ENCODE measurements at regions not wholly inside any gene's neighbourhood (a gene's known extent, or its start where the extent isn't known, plus 50 kb on each side); places are given as distances from the start of the nearest gene placed in this dataset.

- no peak for TF ChIP-seq CTCF (IDR thresholded peaks at IDR 0.05; ENCODE audit: insufficient read depth, low read depth, low read length, missing control alignments)
- no peak for DNase-seq (ENCODE audit: low read depth)
- H3K4me3 ChIP-seq (ENCODE audit: low read depth, low read length): no peak overlapping the region
Observed at GRCh38 chr10:78923647-78924318, 145.0 kb upstream of the ZMIZ1 start.

GRCh38 chr10:78924319-78925003, 144.3 kb upstream of the ZMIZ1 start:
- no peak for DNase-seq (ENCODE audit: low read depth)
- no peak for TF ChIP-seq CTCF (IDR thresholded peaks at IDR 0.05; ENCODE audit: insufficient read depth, low read depth, low read length, missing control alignments)
- H3K4me3 ChIP-seq (ENCODE audit: low read depth, low read length): no peak overlapping the region

GRCh38 chr10:78925275-78925674, 143.5 kb upstream of the ZMIZ1 start:
- TF ChIP-seq CTCF (IDR thresholded peaks at IDR 0.05; ENCODE audit: insufficient read depth, low read depth, low read length, missing control alignments): no peak
- no peak overlapping the region for H3K4me3 ChIP-seq (ENCODE audit: low read depth, low read length)
- no peak for DNase-seq (ENCODE audit: low read depth)

- TF ChIP-seq CTCF (IDR thresholded peaks at IDR 0.05; ENCODE audit: insufficient read depth, low read depth, low read length, missing control alignments): no peak
Observed at GRCh38 chr10:78925800-78926319, 142.9 kb upstream of the ZMIZ1 start.

GRCh38 chr10:78927257-78927995, 141.3 kb upstream of the ZMIZ1 start:
- no peak for TF ChIP-seq CTCF (IDR thresholded peaks at IDR 0.05; ENCODE audit: insufficient read depth, low read depth, low read length, missing control alignments)
- no peak for DNase-seq (ENCODE audit: low read depth)

More at GRCh38 chr10:78925800-78926319, 142.9 kb upstream of the ZMIZ1 start:
- DNase-seq (ENCODE audit: low read depth): no peak
- H3K4me3 ChIP-seq (ENCODE audit: low read depth, low read length): no peak overlapping the region

GRCh38 chr10:78928330-78928729, 140.4 kb upstream of the ZMIZ1 start:
- DNase-seq (ENCODE audit: low read depth): no peak

More at GRCh38 chr10:78927257-78927995, 141.3 kb upstream of the ZMIZ1 start:
- H3K4me3 ChIP-seq (ENCODE audit: low read depth, low read length): no peak overlapping the region

More at GRCh38 chr10:78928330-78928729, 140.4 kb upstream of the ZMIZ1 start:
- H3K4me3 ChIP-seq (ENCODE audit: low read depth, low read length): no peak overlapping the region
- TF ChIP-seq CTCF (IDR thresholded peaks at IDR 0.05; ENCODE audit: insufficient read depth, low read depth, low read length, missing control alignments): no peak

Data from GM12865 (cell line).